GM12873 (cell line): ENCODE measurements at regions not wholly inside any gene's neighbourhood (a gene's known extent, or its start where the extent isn't known, plus 50 kb on each side); places are given as distances from the start of the nearest gene placed in this dataset.

Experiments
- CTCF ChIP-seq: IDR thresholded peaks from 2 replicates; pipeline ENCODE4 v1.5.1; 2012; ENCODE audit warnings: low read depth, mild to moderate bottlenecking, moderate library complexity, low read length, control low read depth; ENCODE audit not compliant: insufficient read depth; ENCODE audit errors: missing control alignments

- no peak for TF ChIP-seq CTCF
Observed at GRCh38 chr1:239920214-239920613, 171.5 kb upstream of the FMN2 start.

GRCh38 chr1:239922778-239923522 lies 168.7 kb upstream of the FMN2 start:
- TF ChIP-seq CTCF = no peak

- no peak for TF ChIP-seq CTCF
Observed at GRCh38 chr1:239924741-239925350, 166.8 kb upstream of the FMN2 start.

GRCh38 chr1:239926184-239926583 lies 165.5 kb upstream of the FMN2 start:
- TF ChIP-seq CTCF = no peak

- TF ChIP-seq CTCF = no peak
Observed at GRCh38 chr1:239929317-239929716, 162.4 kb upstream of the FMN2 start.

GRCh38 chr1:239930686-239931262 lies 160.9 kb upstream of the FMN2 start:
- TF ChIP-seq CTCF = no peak

- TF ChIP-seq CTCF = no peak
Observed at GRCh38 chr1:239931341-239931740, 160.3 kb upstream of the FMN2 start.
